Mesenchymal stem cell (in vitro differentiated cells and primary cell): ENCODE measurements at regions not wholly inside any gene's neighbourhood (a gene's known extent, or its start where the extent isn't known, plus 50 kb on each side); places are given as distances from the start of the nearest gene placed in this dataset.

Source experiments
- DNase-seq: peaks from one replicate; pipeline ENCODE4 v3.0.0-alpha.2; 2013
- H2AFZ ChIP-seq: one replicate; pipeline ENCODE4 v1.6.1; 2013; ENCODE audit warnings: low read depth, mild to moderate bottlenecking, control low read depth, inconsistent platforms, low read length, moderate library complexity
- H2AK5ac ChIP-seq: 2 replicates; pipeline ENCODE4 v1.6.1; 2013; ENCODE audit warnings: low read length, moderate library complexity, mild to moderate bottlenecking, inconsistent platforms; ENCODE audit not compliant: severe bottlenecking
- H2BK120ac ChIP-seq: one replicate; pipeline ENCODE4 v1.6.1; 2013; ENCODE audit warnings: low read depth, mild to moderate bottlenecking, inconsistent platforms, low read length, moderate library complexity
- H2BK12ac ChIP-seq, 2 experiments: one replicate each; pipeline ENCODE4 v1.6.1; 2013; ENCODE audit warnings: inconsistent platforms in 2 of 2, low read length in 2 of 2, mild to moderate bottlenecking in 2 of 2, moderate library complexity in 2 of 2, control low read depth in 1 of 2
- H2BK15ac ChIP-seq: one replicate; pipeline ENCODE4 v1.6.1; 2013; ENCODE audit warnings: mild to moderate bottlenecking, low read depth, inconsistent platforms; ENCODE audit not compliant: poor library complexity, severe bottlenecking
- H2BK5ac ChIP-seq: 2 replicates; pipeline ENCODE4 v1.6.1; 2013; ENCODE audit warnings: low read depth, mild to moderate bottlenecking, low read length, control low read depth, inconsistent platforms; ENCODE audit not compliant: poor library complexity, severe bottlenecking
- H3K14ac ChIP-seq, 2 experiments: one replicate each; pipeline ENCODE4 v1.6.1; 2013; ENCODE audit warnings: inconsistent platforms in 2 of 2, low read length in 2 of 2, control low read depth in 1 of 2, mild to moderate bottlenecking in 1 of 2, moderate library complexity in 1 of 2
- H3K18ac ChIP-seq, 2 experiments: one replicate each; pipeline ENCODE4 v1.6.1; 2013; ENCODE audit warnings: inconsistent platforms in 2 of 2, low read length in 2 of 2, control low read depth in 1 of 2, low read depth in 1 of 2, mild to moderate bottlenecking in 1 of 2
- H3K23ac ChIP-seq, 2 experiments: one replicate each; pipeline ENCODE4 v1.6.1; 2013; ENCODE audit warnings: inconsistent platforms in 2 of 2, low read length in 2 of 2, mild to moderate bottlenecking in 2 of 2, moderate library complexity in 2 of 2, control low read depth in 1 of 2
- H3K27ac ChIP-seq: 2 replicates; pipeline ENCODE4 v1.5.1; 2013; ENCODE audit warnings: mild to moderate bottlenecking, moderate library complexity, low read length, control low read depth, inconsistent platforms; ENCODE audit not compliant: poor library complexity, severe bottlenecking
- H3K27me3 ChIP-seq, 2 experiments: 2 replicates each; pipeline versions ENCODE4 v1.6.1 to v1.7.0; 2013; ENCODE audit warnings: low read length in 2 of 2, mild to moderate bottlenecking in 2 of 2, moderate library complexity in 2 of 2, control low read depth in 1 of 2, inconsistent platforms in 1 of 2; ENCODE audit not compliant: control insufficient read depth in 1 of 2, insufficient read depth in 1 of 2
- H3K36me3 ChIP-seq, 2 experiments: 2 replicates each; pipeline versions ENCODE4 v1.6.1 to v1.7.0; 2013; ENCODE audit warnings: low read length in 2 of 2, control low read depth in 1 of 2, inconsistent platforms in 1 of 2, low read depth in 1 of 2, mild to moderate bottlenecking in 1 of 2; ENCODE audit not compliant: insufficient read depth in 2 of 2, control insufficient read depth in 1 of 2
- H3K4ac ChIP-seq, 2 experiments: one replicate each; pipeline ENCODE4 v1.6.1; 2013; ENCODE audit warnings: inconsistent platforms in 2 of 2, low read length in 2 of 2, mild to moderate bottlenecking in 2 of 2, moderate library complexity in 2 of 2, control low read depth in 1 of 2, low read depth in 1 of 2
- H3K4me1 ChIP-seq: 2 replicates; pipeline ENCODE4 v1.6.1; 2013; ENCODE audit warnings: low read depth, low read length, control low read depth; ENCODE audit not compliant: control insufficient read depth, insufficient read depth
- H3K4me2 ChIP-seq: 2 replicates; pipeline ENCODE4 v1.6.1; 2013; ENCODE audit warnings: low read length, mild to moderate bottlenecking, inconsistent platforms; ENCODE audit not compliant: poor library complexity, severe bottlenecking
- H3K4me3 ChIP-seq, 2 experiments: 2 replicates each; pipeline versions ENCODE4 v1.5.1 to v1.7.0; 2013; ENCODE audit warnings: low read length in 2 of 2, mild to moderate bottlenecking in 2 of 2, control low read depth in 1 of 2, low read depth in 1 of 2; ENCODE audit not compliant: insufficient read depth in 1 of 2
- H3K79me1 ChIP-seq: replicated peaks from 2 replicates; pipeline ENCODE4 v1.6.1; 2013; ENCODE audit warnings: mild to moderate bottlenecking, control low read depth, low read length, inconsistent platforms; ENCODE audit not compliant: poor library complexity, severe bottlenecking
- H3K9ac ChIP-seq: 2 replicates; pipeline ENCODE4 v1.7.0; 2013; ENCODE audit warnings: mild to moderate bottlenecking, low read length, moderate library complexity
- H3K9me3 ChIP-seq: 2 replicates; pipeline ENCODE4 v1.7.0; 2013; ENCODE audit warnings: mild to moderate bottlenecking, low read length; ENCODE audit not compliant: control insufficient read depth
- H4K8ac ChIP-seq: one replicate; pipeline ENCODE4 v1.6.1; 2013; ENCODE audit warnings: inconsistent platforms, mild to moderate bottlenecking, low read length, moderate library complexity
- H4K91ac ChIP-seq: one replicate; pipeline ENCODE4 v1.6.1; 2013; ENCODE audit warnings: mild to moderate bottlenecking, low read length, inconsistent platforms
- WGBS: methylation state at CpG from one replicate; pipeline ENCODE4 v1.1.7; 2013; ENCODE audit warnings: mixed read lengths; 5-methylcytosine and 5-hydroxymethylcytosine counted together

DNA sequence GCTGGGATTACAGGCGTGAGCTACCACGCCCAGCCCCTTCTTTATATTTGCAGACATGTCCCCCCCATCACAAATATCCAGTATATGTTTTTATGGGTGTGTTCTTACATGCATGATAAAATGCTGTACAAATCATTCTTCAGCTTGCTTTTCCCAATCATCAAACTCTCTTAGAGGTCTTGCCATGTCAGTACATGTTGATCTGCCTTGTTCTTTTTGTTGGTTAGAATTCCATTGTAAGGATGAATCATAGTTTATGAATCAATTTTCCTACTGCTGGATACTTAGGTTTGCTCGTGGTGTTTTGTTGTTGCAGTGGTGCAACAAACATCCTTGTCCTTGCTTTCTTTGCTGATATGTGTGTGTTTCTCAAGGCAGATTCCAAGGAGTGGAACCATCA, 79.9 kb upstream of the NEURL1B start:
- H2BK120ac ChIP-seq: no peak overlapping the region
- DNase-seq: peak; percentile 13
- H2AK5ac ChIP-seq: no peak overlapping the region
- H3K4ac ChIP-seq: no peak overlapping the region
- no peak overlapping the region for H4K8ac ChIP-seq
- H2BK15ac ChIP-seq: no peak overlapping the region
- H3K9ac ChIP-seq: no peak overlapping the region
- 22% methylated on average over 1 of the region's 3 CpGs for WGBS
- H3K27ac ChIP-seq: no peak overlapping the region
- H3K23ac ChIP-seq: no peak overlapping the region
- H3K9me3 ChIP-seq: no peaks in the 10 kb centered on the region
- H3K79me1 ChIP-seq: no peaks in the 10 kb centered on the region
- peaks cover 52 to 68% of the 10 kb centered on the region in 2 experiments for H3K27me3 ChIP-seq
- H3K18ac ChIP-seq: no peak overlapping the region
- H2BK5ac ChIP-seq: no peak overlapping the region
- no peak overlapping the region for H2BK12ac ChIP-seq
- H3K4me1 ChIP-seq: peaks cover 9% of the 10 kb centered on the region
- no peak overlapping the region for H3K4me3 ChIP-seq
- no peak overlapping the region for H3K4me2 ChIP-seq
- no peak overlapping the region for H2AFZ ChIP-seq
- H3K14ac ChIP-seq: no peak overlapping the region
- no peaks in the 10 kb centered on the region for H3K36me3 ChIP-seq
- no peak overlapping the region for H4K91ac ChIP-seq

DNA sequence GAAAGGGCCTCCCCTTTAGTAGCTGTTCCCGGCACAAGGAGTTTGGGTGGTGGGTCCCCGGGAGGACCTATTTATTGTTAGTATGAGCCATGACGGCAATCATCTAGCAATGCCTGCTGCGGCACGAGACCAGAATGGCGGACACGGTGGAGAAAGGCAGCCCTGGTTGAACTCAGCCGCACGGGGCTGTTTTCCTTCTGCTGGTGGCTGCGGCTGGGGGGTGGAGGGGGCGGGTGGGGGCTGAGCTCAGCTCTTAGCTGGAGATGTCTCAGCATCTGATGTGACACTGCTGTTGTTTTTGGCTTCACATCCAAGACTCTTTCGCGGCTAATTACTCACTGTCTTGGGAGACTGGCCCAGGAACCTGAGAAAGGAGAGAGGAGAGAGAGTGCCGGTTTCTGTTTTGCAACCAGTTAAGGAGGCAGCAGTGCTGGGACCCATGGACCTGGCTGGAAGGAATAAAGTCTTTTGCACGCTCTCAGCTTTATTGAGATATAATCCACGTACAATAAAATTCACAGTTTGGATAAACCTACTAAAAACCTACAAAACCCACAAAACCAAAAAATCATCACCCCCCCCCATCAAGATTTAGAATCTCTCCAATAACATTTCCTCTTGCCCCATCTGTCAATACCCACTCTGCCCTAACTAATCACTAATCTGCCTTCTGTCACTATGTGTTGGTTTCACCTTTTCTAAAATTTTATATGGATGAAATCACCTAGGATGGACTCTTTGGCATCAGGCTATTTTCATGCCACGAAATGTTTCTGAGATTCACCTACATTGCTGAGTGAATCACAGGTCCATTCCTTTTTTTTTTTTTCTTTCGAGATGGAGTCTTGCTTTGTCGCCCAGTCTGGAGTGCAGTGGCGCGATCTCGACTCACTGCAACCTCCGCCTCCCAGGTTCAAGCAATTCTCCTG, 81.8 kb upstream of the NEURL1B start:
- no peaks in the 10 kb centered on the region for H3K36me3 ChIP-seq
- H3K4me1 ChIP-seq: peaks cover 9% of the 10 kb centered on the region
- H3K27ac ChIP-seq: peak overlapping the region; percentile 12
- H3K18ac ChIP-seq: peak overlapping the region in 1 of 2 experiments; percentile 69
- no peaks in the 10 kb centered on the region for H3K79me1 ChIP-seq
- 51% methylated on average over 22 of the region's 23 CpGs for WGBS
- H4K91ac ChIP-seq: no peak overlapping the region
- no peak overlapping the region for H3K4ac ChIP-seq
- no peak overlapping the region for H3K14ac ChIP-seq
- H2BK12ac ChIP-seq: peak overlapping the region in 1 of 2 experiments; percentile 49
- H2BK120ac ChIP-seq: no peak overlapping the region
- no peak overlapping the region for H2AFZ ChIP-seq
- H3K9ac ChIP-seq: peak overlapping the region; percentile 72
- no peak overlapping the region for H2BK5ac ChIP-seq
- peaks cover 48 to 66% of the 10 kb centered on the region in 2 experiments for H3K27me3 ChIP-seq
- H3K4me3 ChIP-seq: peak overlapping the region in 1 of 2 experiments; percentile 72
- H3K9me3 ChIP-seq: no peaks in the 10 kb centered on the region
- peak; percentile 87 for DNase-seq
- no peak overlapping the region for H2BK15ac ChIP-seq
- H4K8ac ChIP-seq: no peak overlapping the region
- H2AK5ac ChIP-seq: peak overlapping the region; percentile 59
- no peak overlapping the region for H3K23ac ChIP-seq
- peak overlapping the region; percentile 31 for H3K4me2 ChIP-seq

DNA sequence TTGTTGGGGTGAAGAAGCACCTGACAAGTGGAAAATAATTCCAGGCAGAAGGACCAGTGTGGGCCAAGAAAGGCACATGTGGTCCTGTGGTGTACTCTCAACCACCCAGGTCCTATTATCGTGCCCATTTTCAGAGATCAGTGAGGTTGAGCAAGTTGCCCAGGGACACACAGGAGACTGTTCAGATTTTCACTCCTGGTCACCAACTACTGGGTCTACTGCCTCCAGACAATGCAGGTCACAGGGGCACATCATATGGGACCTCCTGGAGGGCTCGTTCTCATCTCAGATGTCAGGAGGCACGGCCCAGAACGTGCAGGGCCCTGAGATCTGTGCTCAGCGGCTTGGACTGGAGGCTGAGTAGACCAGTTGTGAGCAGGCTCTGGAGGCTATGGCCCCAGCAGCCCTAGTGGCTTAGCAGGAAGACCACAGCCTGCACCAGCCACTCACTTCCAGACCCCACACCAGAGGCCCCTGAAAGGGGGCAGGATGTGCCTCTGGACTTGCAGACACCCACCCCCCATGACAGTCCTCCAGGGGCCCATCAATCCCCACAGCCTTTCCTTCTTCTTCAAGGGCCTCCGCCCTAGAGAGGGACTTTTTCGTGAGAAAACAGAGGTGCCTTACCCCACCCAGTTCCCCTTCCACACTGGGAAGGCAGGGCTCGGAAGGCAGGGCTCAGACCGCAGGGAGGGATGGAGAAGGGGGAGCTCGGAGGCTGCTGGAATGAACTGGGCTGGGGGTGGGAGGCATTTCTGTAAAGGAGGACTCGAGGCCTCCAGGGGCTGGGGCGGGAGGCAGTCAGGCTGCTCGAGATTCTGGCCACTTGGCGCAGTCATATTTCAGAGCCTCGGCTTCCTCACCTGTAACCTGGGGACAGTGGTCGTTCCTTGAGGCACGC, 82.7 kb upstream of the NEURL1B start:
- H3K23ac ChIP-seq: peak overlapping the region in 1 of 2 experiments; percentile 67
- H3K4me3 ChIP-seq: peak overlapping the region in 1 of 2 experiments; percentile 72
- H2AK5ac ChIP-seq: peak overlapping the region; percentile 59
- H3K18ac ChIP-seq: peak overlapping the region in 1 of 2 experiments; percentile 78
- H4K8ac ChIP-seq: no peak overlapping the region
- DNase-seq: no peak
- WGBS: 38% methylated on average over 15 of the region's 17 CpGs
- peak overlapping the region; percentile 2 for H2BK15ac ChIP-seq
- H2AFZ ChIP-seq: no peak overlapping the region
- H3K9ac ChIP-seq: peak overlapping the region; percentile 72
- peak overlapping the region; percentile 31 for H3K4me2 ChIP-seq
- H2BK12ac ChIP-seq: peak overlapping the region; percentile 22 to 57
- no peaks in the 10 kb centered on the region for H3K9me3 ChIP-seq
- H3K4me1 ChIP-seq: peaks cover 9% of the 10 kb centered on the region
- H3K4ac ChIP-seq: peak overlapping the region in 1 of 2 experiments; percentile 26
- no peaks in the 10 kb centered on the region for H3K36me3 ChIP-seq
- H3K79me1 ChIP-seq: no peaks in the 10 kb centered on the region
- H3K27ac ChIP-seq: peak overlapping the region; percentile 12
- H3K27me3 ChIP-seq: peaks cover 42 to 64% of the 10 kb centered on the region in 2 experiments
- H4K91ac ChIP-seq: no peak overlapping the region
- no peak overlapping the region for H2BK120ac ChIP-seq
- H2BK5ac ChIP-seq: no peak overlapping the region
- H3K14ac ChIP-seq: peak overlapping the region in 1 of 2 experiments; percentile 18
